Mucosa of descending colon (tissue), 3 donors: ENCODE measurements at regions not wholly inside any gene's neighbourhood (a gene's known extent, or its start where the extent isn't known, plus 50 kb on each side); places are given as distances from the start of the nearest gene placed in this dataset.

ENCODE experiments used
- ATAC-seq: fragments of 200-7000 bp; cut with Tn5 transposase; one replicate; pipeline ENCODE4 v1.9.1; 2020; ENCODE audit warnings: mild to moderate bottlenecking, moderate library complexity
- DNase-seq, 3 donors: peaks; one replicate each; pipeline ENCODE4 v3.0.0-alpha.2; 2020
- H3K36me3 ChIP-seq: fragments of 200-600 bp; one replicate; pipeline ENCODE4 v1.8.0; 2021; ENCODE audit warnings: low read depth, mild to moderate bottlenecking
- H3K4me1 ChIP-seq: fragments of 200-600 bp; one replicate; pipeline ENCODE4 v1.8.0; 2021; ENCODE audit warnings: low read depth, mild to moderate bottlenecking
- H3K4me3 ChIP-seq: fragments of 200-600 bp; one replicate; pipeline ENCODE4 v1.8.0; 2021; ENCODE audit warnings: mild to moderate bottlenecking
- H3K9me3 ChIP-seq: fragments of 200-600 bp; one replicate; pipeline ENCODE4 v1.8.0; 2021; ENCODE audit warnings: mild to moderate bottlenecking
- CTCF ChIP-seq: fragments of 200-600 bp; IDR thresholded peaks from one replicate; pipeline ENCODE4 v1.8.0; 2022; ENCODE audit warnings: antibody characterized with exemption, mild to moderate bottlenecking
- intact Hi-C, 2 donors: fragments of 100-400 bp; cut with DNase I in 1 of 2; cut with micrococcal nuclease in 1 of 2; formaldehyde crosslinking; loops; one replicate each; pipeline versions ENCODE4 v1.11.0 to v1.11.1; 2022; cut with DNase I, micrococcal nuclease
- donor health status: DM: no; HTN: no; CAD: no; lungs with moderate emphysema.
- donor health status: DM: no; HTN: no; CAD: no.
- donor health status: DM: no; HTN: yes; CAD: no.

GRCh38 chr22:47705350-47705749, 942.9 kb downstream of the TBC1D22A start:
- H3K4me1 ChIP-seq = no peaks in the 10 kb centered on the region
- H3K9me3 ChIP-seq = no peaks in the 10 kb centered on the region
- ATAC-seq (no peak), DNase-seq (no peak)
- intact Hi-C loops = no loop called here
- no peaks in the 10 kb centered on the region for H3K36me3 ChIP-seq
- no peak for TF ChIP-seq CTCF
- H3K4me3 ChIP-seq = no peak overlapping the region

- ATAC-seq (no peak), DNase-seq (no peak)
- Histone ChIP-seq H3K4me1 (no peaks in the 10 kb centered on the region), H3K9me3 (no peaks in the 10 kb centered on the region), H3K36me3 (no peaks in the 10 kb centered on the region), H3K4me3 (no peak overlapping the region)
- intact Hi-C loops = no loop called here
- TF ChIP-seq CTCF = no peak
These were observed 936.5 kb downstream of the TBC1D22A start for GRCh38 chr22:47698906-47699305.

GRCh38 chr22:47697861-47698260, 935.4 kb downstream of the TBC1D22A start:
- H3K4me3 ChIP-seq = no peak overlapping the region
- no peak for ATAC-seq
- no peaks in the 10 kb centered on the region for H3K36me3 ChIP-seq
- DNase-seq = no peak
- TF ChIP-seq CTCF = no peak
- intact Hi-C loops = no loop called here
- no peaks in the 10 kb centered on the region for H3K9me3 ChIP-seq
- H3K4me1 ChIP-seq = no peaks in the 10 kb centered on the region

- H3K36me3 ChIP-seq = no peaks in the 10 kb centered on the region
- ATAC-seq = no peak
- TF ChIP-seq CTCF = no peak
- H3K4me1 ChIP-seq = no peaks in the 10 kb centered on the region
- H3K4me3 ChIP-seq = no peak overlapping the region
- DNase-seq = no peak
- H3K9me3 ChIP-seq = no peaks in the 10 kb centered on the region
- intact Hi-C loops = no loop called here
These were observed 934.3 kb downstream of the TBC1D22A start for GRCh38 chr22:47696776-47697175.

GRCh38 chr22:47695176-47695575, 932.7 kb downstream of the TBC1D22A start:
- no peak for TF ChIP-seq CTCF
- Histone ChIP-seq H3K4me1 (no peaks in the 10 kb centered on the region), H3K4me3 (no peak overlapping the region), H3K9me3 (no peaks in the 10 kb centered on the region), H3K36me3 (no peaks in the 10 kb centered on the region)
- intact Hi-C loops = no loop called here
- ATAC-seq (no peak), DNase-seq (no peak)

GRCh38 chr22:47694536-47695130, 932.2 kb downstream of the TBC1D22A start:
- ATAC-seq (no peak), DNase-seq (no peak)
- H3K9me3 ChIP-seq = no peaks in the 10 kb centered on the region
- H3K36me3 ChIP-seq = no peaks in the 10 kb centered on the region
- intact Hi-C loops = no loop called here
- H3K4me1 ChIP-seq = no peaks in the 10 kb centered on the region
- TF ChIP-seq CTCF = no peak
- H3K4me3 ChIP-seq = no peak overlapping the region
